ENCODE measurements at regions not wholly inside any gene's neighbourhood (a gene's known extent, or its start where the extent isn't known, plus 50 kb on each side); places are given as distances from the start of the nearest gene placed in this dataset.

- no peak for TF ChIP-seq CTCF (IDR thresholded peaks at IDR 0.05; ENCODE audit: low read depth, low read length, missing control alignments)
- in situ Hi-C loops (cut with HindIII; ENCODE audit: low sequenced_read_pairs) = no loop called here
- no peak for DNase-seq (ENCODE audit: low read depth)
- H3K4me3 ChIP-seq (ENCODE audit: low read depth, low read length) = no peak overlapping the region
Observed at GRCh38 chr18:78424403-78425018, 555.1 kb upstream of the SALL3 start.

- DNase-seq (ENCODE audit: low read depth) = no peak
- no peak for TF ChIP-seq CTCF (IDR thresholded peaks at IDR 0.05; ENCODE audit: low read depth, low read length, missing control alignments)
- in situ Hi-C loops (cut with HindIII; ENCODE audit: low sequenced_read_pairs) = no loop called here
- H3K4me3 ChIP-seq (ENCODE audit: low read depth, low read length) = no peak overlapping the region
Observed at GRCh38 chr18:78425019-78425412, 554.6 kb upstream of the SALL3 start.

- no peak for TF ChIP-seq CTCF (IDR thresholded peaks at IDR 0.05; ENCODE audit: low read depth, low read length, missing control alignments)
- H3K4me3 ChIP-seq (ENCODE audit: low read depth, low read length) = no peak overlapping the region
- in situ Hi-C loops (cut with HindIII; ENCODE audit: low sequenced_read_pairs) = no loop called here
- DNase-seq (ENCODE audit: low read depth) = no peak
Observed at GRCh38 chr18:78427081-78427480, 552.5 kb upstream of the SALL3 start.

- no peak for DNase-seq (ENCODE audit: low read depth)
- in situ Hi-C loops (cut with HindIII; ENCODE audit: low sequenced_read_pairs) = no loop called here
- no peak for TF ChIP-seq CTCF (IDR thresholded peaks at IDR 0.05; ENCODE audit: low read depth, low read length, missing control alignments)
- H3K4me3 ChIP-seq (ENCODE audit: low read depth, low read length) = no peak overlapping the region
Observed at GRCh38 chr18:78429127-78430108, 550.2 kb upstream of the SALL3 start.

- in situ Hi-C loops (cut with HindIII; ENCODE audit: low sequenced_read_pairs) = no loop called here
- TF ChIP-seq CTCF (IDR thresholded peaks at IDR 0.05; ENCODE audit: low read depth, low read length, missing control alignments) = no peak
- DNase-seq (ENCODE audit: low read depth) = no peak
- no peak overlapping the region for H3K4me3 ChIP-seq (ENCODE audit: low read depth, low read length)
Observed at GRCh38 chr18:78430131-78430758, 549.4 kb upstream of the SALL3 start.

GRCh38 chr18:78431606-78432005 lies 548.0 kb upstream of the SALL3 start:
- in situ Hi-C loops (cut with HindIII; ENCODE audit: low sequenced_read_pairs) = no loop called here
- no peak for TF ChIP-seq CTCF (IDR thresholded peaks at IDR 0.05; ENCODE audit: low read depth, low read length, missing control alignments)
- no peak for DNase-seq (ENCODE audit: low read depth)
- no peak overlapping the region for H3K4me3 ChIP-seq (ENCODE audit: low read depth, low read length)

Measured in astrocyte of the cerebellum (primary cell).